Prostate gland (tissue), 2 donors: ENCODE measurements at regions not wholly inside any gene's neighbourhood (a gene's known extent, or its start where the extent isn't known, plus 50 kb on each side); places are given as distances from the start of the nearest gene placed in this dataset.

Experiments used
- CTCF ChIP-seq, 4 experiments: fragments of 200-600 bp in 2 of 4; fragments of 450-650 bp in 2 of 4; sonication (generic) in 2 of 4; IDR thresholded peaks; 1 replicate in 3 of 4; 2 replicates in 1 of 4; pipeline ENCODE4 v1.5.1; 2016 to 2019; ENCODE audit warnings: antibody characterized with exemption in 4 of 4, mild to moderate bottlenecking in 2 of 4, moderate library complexity in 2 of 4
- POLR2A ChIP-seq: fragments of 450-650 bp; IDR thresholded peaks from one replicate; pipeline ENCODE4 v1.6.1; 2016; ENCODE audit warnings: antibody characterized with exemption, mild to moderate bottlenecking

- no peak for TF ChIP-seq POLR2A
- TF ChIP-seq CTCF (IDR thresholded peaks at IDR 0.05), result no peak
These were observed 226.5 kb downstream of the PTPRC start for GRCh38 chr1:198865319-198865718.
